WERI-Rb-1 (cell line): ENCODE measurements at regions not wholly inside any gene's neighbourhood (a gene's known extent, or its start where the extent isn't known, plus 50 kb on each side); places are given as distances from the start of the nearest gene placed in this dataset.

Experiments
- DNase-seq: peaks from one replicate; pipeline ENCODE4 v3.0.0-alpha.2; 2020
- H3K27ac ChIP-seq: fragments of 250-450 bp; sonication (Bioruptor Pico); 2 replicates; pipeline ENCODE4 v1.5.1; 2020; ENCODE audit warnings: mild to moderate bottlenecking, moderate library complexity
- H3K27me3 ChIP-seq: fragments of 250-450 bp; sonication (Bioruptor Pico); 2 replicates; pipeline ENCODE4 v1.5.1; 2021; ENCODE audit warnings: mild to moderate bottlenecking, low read depth, moderate library complexity; ENCODE audit not compliant: insufficient read depth, severe bottlenecking
- H3K36me3 ChIP-seq: fragments of 250-450 bp; sonication (Bioruptor Pico); 2 replicates; pipeline ENCODE4 v1.5.1; 2020; ENCODE audit warnings: mild to moderate bottlenecking, moderate library complexity
- H3K4me3 ChIP-seq: 2 replicates; pipeline ENCODE4 v1.5.1; 2011; ENCODE audit warnings: low read depth, mild to moderate bottlenecking, control low read depth, low read length
- H3K9me3 ChIP-seq: fragments of 250-450 bp; sonication (Bioruptor Pico); 2 replicates; pipeline ENCODE4 v1.5.1; 2021; ENCODE audit warnings: mild to moderate bottlenecking, moderate library complexity; ENCODE audit not compliant: severe bottlenecking
- CTCF ChIP-seq: IDR thresholded peaks from 2 replicates; pipeline ENCODE4 v1.5.1; 2011; ENCODE audit warnings: low read depth, mild to moderate bottlenecking, control low read depth, inconsistent platforms, low read length

- H3K4me3 ChIP-seq, result no peak overlapping the region
- no peaks in the 10 kb centered on the region for H3K9me3 ChIP-seq
- H3K27me3 ChIP-seq, result no peaks in the 10 kb centered on the region
- DNase-seq, result no peak
- no peak overlapping the region for H3K27ac ChIP-seq
- no peaks in the 10 kb centered on the region for H3K36me3 ChIP-seq
- TF ChIP-seq CTCF, result no peak
Observed at GRCh38 chr6:14789996-14790395, 455.9 kb upstream of the JARID2 start.

GRCh38 chr6:14790976-14791375 is 454.9 kb upstream of the JARID2 start:
- Histone ChIP-seq H3K36me3 (no peaks in the 10 kb centered on the region), H3K9me3 (no peaks in the 10 kb centered on the region), H3K4me3 (no peak overlapping the region), H3K27me3 (no peaks in the 10 kb centered on the region), H3K27ac (no peak overlapping the region)
- TF ChIP-seq CTCF, result no peak
- no peak for DNase-seq

- Histone ChIP-seq H3K36me3 (no peaks in the 10 kb centered on the region), H3K27me3 (no peaks in the 10 kb centered on the region), H3K27ac (no peak overlapping the region), H3K9me3 (no peaks in the 10 kb centered on the region), H3K4me3 (no peak overlapping the region)
- DNase-seq, result no peak
- no peak for TF ChIP-seq CTCF
Observed at GRCh38 chr6:14791526-14791925, 454.3 kb upstream of the JARID2 start.

- H3K36me3 ChIP-seq, result no peaks in the 10 kb centered on the region
- DNase-seq, result no peak
- H3K27me3 ChIP-seq, result no peaks in the 10 kb centered on the region
- H3K9me3 ChIP-seq, result no peaks in the 10 kb centered on the region
- TF ChIP-seq CTCF, result no peak
- no peak overlapping the region for H3K4me3 ChIP-seq
- no peak overlapping the region for H3K27ac ChIP-seq
Observed at GRCh38 chr6:14792118-14792955, 453.5 kb upstream of the JARID2 start.

- peaks cover 2% of the 10 kb centered on the region for H3K9me3 ChIP-seq
- H3K27ac ChIP-seq, result no peak overlapping the region
- no peak for TF ChIP-seq CTCF
- no peak for DNase-seq
- no peak overlapping the region for H3K4me3 ChIP-seq
- no peaks in the 10 kb centered on the region for H3K27me3 ChIP-seq
- H3K36me3 ChIP-seq, result no peaks in the 10 kb centered on the region
Observed at GRCh38 chr6:14795451-14795850, 450.4 kb upstream of the JARID2 start.
